ENCODE measurements at regions not wholly inside any gene's neighbourhood (a gene's known extent, or its start where the extent isn't known, plus 50 kb on each side); places are given as distances from the start of the nearest gene placed in this dataset.

DNA sequence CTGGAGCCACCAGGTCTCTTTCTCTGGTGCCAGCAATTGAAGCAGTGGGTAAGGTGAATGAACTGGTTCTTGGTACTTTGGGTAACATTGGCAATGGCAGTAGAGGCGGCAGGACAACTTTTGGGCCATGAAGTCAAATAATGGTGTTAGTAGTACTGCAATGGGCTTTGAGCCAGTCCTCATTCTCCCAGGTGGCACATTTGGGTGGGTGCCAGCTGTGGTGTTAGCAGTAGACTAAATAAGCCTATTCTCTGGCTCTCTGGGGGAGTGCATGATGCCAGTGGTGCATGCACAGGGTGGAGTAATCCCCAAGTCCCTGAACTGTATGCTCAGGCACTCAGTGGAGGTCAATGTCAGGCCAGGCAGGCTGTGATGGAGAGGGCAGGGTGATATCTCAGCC lies 120.2 kb upstream of the LRRTM4 start:
- Histone ChIP-seq H3K79me2 (ENCODE audit: control insufficient read depth, insufficient read depth, low read length) (no peaks in the 10 kb centered on the region), H3K9me3 (ENCODE audit: control insufficient read depth, insufficient read depth, low read depth, low read length) (no peaks in the 10 kb centered on the region), H3K27ac (ENCODE audit: insufficient read depth, low read length) (no peak overlapping the region), H3K4me3 (replicated peaks in 1 of 4; ENCODE audit: control extremely low read depth in 1 of 4, insufficient read depth in 1 of 4, low read depth in 3 of 4, low read length in 4 of 4) (no peak overlapping the region), H3K27me3 (ENCODE audit: control insufficient read depth, insufficient read depth, low read length) (no peaks in the 10 kb centered on the region), H3K4me1 (ENCODE audit: control insufficient read depth, extremely low read depth, insufficient read depth, low read length) (no peaks in the 10 kb centered on the region), H2AFZ (ENCODE audit: low read length) (no peak overlapping the region), H3K9ac (ENCODE audit: insufficient read depth, low read length) (no peak overlapping the region), H4K20me1 (ENCODE audit: control insufficient read depth, extremely low read depth, insufficient read depth, low read length) (no peaks in the 10 kb centered on the region), H3K4me2 (ENCODE audit: extremely low read depth, insufficient read depth, low read length) (no peak overlapping the region), H3K36me3 (ENCODE audit: control insufficient read depth, insufficient read depth, low read length) (no peaks in the 10 kb centered on the region)
- DNase-seq (ENCODE audit: low read depth in 2 of 2), result no peak
- no peak for TF ChIP-seq EZH2 (IDR thresholded peaks at IDR 0.05; ENCODE audit: low read length, missing control alignments)

DNA sequence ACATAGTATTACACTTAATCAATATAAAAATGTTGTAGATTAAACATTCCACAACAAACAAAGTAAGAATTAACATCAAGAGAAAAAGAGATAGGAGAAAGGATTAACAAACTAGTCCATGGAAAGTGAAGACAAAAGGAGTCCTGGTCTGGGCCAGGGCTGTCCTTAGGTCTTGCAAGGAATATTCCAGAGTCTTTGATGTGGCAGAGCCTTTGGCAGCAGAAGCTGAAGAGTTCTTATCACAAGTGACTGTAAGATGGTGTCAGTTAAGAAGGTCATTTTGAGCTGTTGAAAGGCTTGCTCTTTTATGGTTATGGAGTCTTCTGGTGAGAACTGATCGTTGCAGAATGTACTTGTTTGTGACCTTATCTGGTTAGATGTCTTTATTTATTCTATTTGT lies 127.7 kb upstream of the LRRTM4 start:
- Histone ChIP-seq H3K27me3 (ENCODE audit: control insufficient read depth, insufficient read depth, low read length) (no peaks in the 10 kb centered on the region), H3K4me1 (ENCODE audit: control insufficient read depth, extremely low read depth, insufficient read depth, low read length) (no peaks in the 10 kb centered on the region), H4K20me1 (ENCODE audit: control insufficient read depth, extremely low read depth, insufficient read depth, low read length) (no peaks in the 10 kb centered on the region), H2AFZ (ENCODE audit: low read length) (no peak overlapping the region), H3K79me2 (ENCODE audit: control insufficient read depth, insufficient read depth, low read length) (no peaks in the 10 kb centered on the region), H3K9ac (ENCODE audit: insufficient read depth, low read length) (no peak overlapping the region), H3K4me3 (replicated peaks in 1 of 4; ENCODE audit: control extremely low read depth in 1 of 4, insufficient read depth in 1 of 4, low read depth in 3 of 4, low read length in 4 of 4) (no peak overlapping the region), H3K4me2 (ENCODE audit: extremely low read depth, insufficient read depth, low read length) (no peak overlapping the region), H3K36me3 (ENCODE audit: control insufficient read depth, insufficient read depth, low read length) (no peaks in the 10 kb centered on the region), H3K9me3 (ENCODE audit: control insufficient read depth, insufficient read depth, low read depth, low read length) (no peaks in the 10 kb centered on the region), H3K27ac (ENCODE audit: insufficient read depth, low read length) (no peak overlapping the region)
- no peak for DNase-seq (ENCODE audit: low read depth in 2 of 2)
- TF ChIP-seq EZH2 (IDR thresholded peaks at IDR 0.05; ENCODE audit: low read length, missing control alignments), result no peak
- TF ChIP-seq, protein P1, sequence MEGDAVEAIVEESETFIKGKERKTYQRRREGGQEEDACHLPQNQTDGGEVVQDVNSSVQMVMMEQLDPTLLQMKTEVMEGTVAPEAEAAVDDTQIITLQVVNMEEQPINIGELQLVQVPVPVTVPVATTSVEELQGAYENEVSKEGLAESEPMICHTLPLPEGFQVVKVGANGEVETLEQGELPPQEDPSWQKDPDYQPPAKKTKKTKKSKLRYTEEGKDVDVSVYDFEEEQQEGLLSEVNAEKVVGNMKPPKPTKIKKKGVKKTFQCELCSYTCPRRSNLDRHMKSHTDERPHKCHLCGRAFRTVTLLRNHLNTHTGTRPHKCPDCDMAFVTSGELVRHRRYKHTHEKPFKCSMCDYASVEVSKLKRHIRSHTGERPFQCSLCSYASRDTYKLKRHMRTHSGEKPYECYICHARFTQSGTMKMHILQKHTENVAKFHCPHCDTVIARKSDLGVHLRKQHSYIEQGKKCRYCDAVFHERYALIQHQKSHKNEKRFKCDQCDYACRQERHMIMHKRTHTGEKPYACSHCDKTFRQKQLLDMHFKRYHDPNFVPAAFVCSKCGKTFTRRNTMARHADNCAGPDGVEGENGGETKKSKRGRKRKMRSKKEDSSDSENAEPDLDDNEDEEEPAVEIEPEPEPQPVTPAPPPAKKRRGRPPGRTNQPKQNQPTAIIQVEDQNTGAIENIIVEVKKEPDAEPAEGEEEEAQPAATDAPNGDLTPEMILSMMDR (conservative IDR thresholded peaks at IDR 0.05 in 1 of 2, IDR thresholded peaks at IDR 0.05 in 1 of 2; ENCODE audit: low read depth in 1 of 2, low read length in 2 of 2), result no peak

DNA sequence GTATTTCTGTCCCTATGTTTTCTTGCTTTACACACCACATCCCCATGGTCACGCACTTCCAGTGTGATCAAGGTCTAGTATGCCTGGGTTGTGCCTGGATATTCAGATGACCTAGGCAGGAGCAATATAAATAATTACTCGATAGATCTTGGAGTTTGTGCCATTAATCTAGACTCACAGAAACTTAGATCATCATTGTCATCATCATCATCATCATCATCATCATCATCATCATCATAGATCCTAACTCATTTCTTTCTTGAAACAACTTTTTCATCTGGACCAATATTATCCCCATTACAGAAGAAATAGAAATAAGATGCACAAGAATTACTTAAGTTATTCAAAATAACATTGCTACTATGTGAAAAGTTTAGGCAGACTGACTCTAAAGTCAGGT lies 130.3 kb upstream of the LRRTM4 start:
- H3K9ac ChIP-seq (ENCODE audit: insufficient read depth, low read length), result no peak overlapping the region
- no peak for DNase-seq (ENCODE audit: low read depth in 2 of 2)
- H3K4me1 ChIP-seq (ENCODE audit: control insufficient read depth, extremely low read depth, insufficient read depth, low read length), result no peaks in the 10 kb centered on the region
- H3K4me3 ChIP-seq (replicated peaks in 1 of 4; ENCODE audit: control extremely low read depth in 1 of 4, insufficient read depth in 1 of 4, low read depth in 3 of 4, low read length in 4 of 4), result no peak overlapping the region
- H3K27ac ChIP-seq (ENCODE audit: insufficient read depth, low read length), result no peak overlapping the region
- no peaks in the 10 kb centered on the region for H3K27me3 ChIP-seq (ENCODE audit: control insufficient read depth, insufficient read depth, low read length)
- H4K20me1 ChIP-seq (ENCODE audit: control insufficient read depth, extremely low read depth, insufficient read depth, low read length), result no peaks in the 10 kb centered on the region
- H3K36me3 ChIP-seq (ENCODE audit: control insufficient read depth, insufficient read depth, low read length), result no peaks in the 10 kb centered on the region
- H2AFZ ChIP-seq (ENCODE audit: low read length), result no peak overlapping the region
- H3K79me2 ChIP-seq (ENCODE audit: control insufficient read depth, insufficient read depth, low read length), result no peaks in the 10 kb centered on the region
- TF ChIP-seq, protein P1 (conservative IDR thresholded peaks at IDR 0.05 in 1 of 2, IDR thresholded peaks at IDR 0.05 in 1 of 2; ENCODE audit: low read depth in 1 of 2, low read length in 2 of 2), result no peak
- TF ChIP-seq EZH2 (IDR thresholded peaks at IDR 0.05; ENCODE audit: low read length, missing control alignments), result no peak
- H3K9me3 ChIP-seq (ENCODE audit: control insufficient read depth, insufficient read depth, low read depth, low read length), result no peaks in the 10 kb centered on the region
- H3K4me2 ChIP-seq (ENCODE audit: extremely low read depth, insufficient read depth, low read length), result no peak overlapping the region
